HTR-8/SVneo (cell line): ENCODE measurements at regions not wholly inside any gene's neighbourhood (a gene's known extent, or its start where the extent isn't known, plus 50 kb on each side); places are given as distances from the start of the nearest gene placed in this dataset.
"Not testable (repeated sequence)": the region's sequence is repeated elsewhere in the genome, so short reads cannot be mapped to it uniquely, and the experiment has no call there.

Experiments
- DNase-seq: peaks from one replicate; pipeline ENCODE4 v3.0.0; 2011; ENCODE audit warnings: low spot score, mixed read lengths; ENCODE audit not compliant: insufficient read length
- FAIRE-seq: peaks from 2 replicates; lab custom pipeline; 2011; peaks lifted over from hg19 to GRCh38; lab: Jason Lieb, UNC

- no peak for FAIRE-seq
- no peak for DNase-seq
These were observed 437.1 kb upstream of the PMFBP1 start for GRCh38 chr16:72609066-72609465.

- FAIRE-seq, result no peak
These were observed 432.4 kb upstream of the PMFBP1 start for GRCh38 chr16:72604375-72604774.

GRCh38 chr16:72602499-72602898 lies 430.5 kb upstream of the PMFBP1 start:
- DNase-seq (no peak), FAIRE-seq (no peak)

More at GRCh38 chr16:72604375-72604774, 432.4 kb upstream of the PMFBP1 start:
- no peak for DNase-seq

- FAIRE-seq (no peak), DNase-seq (no peak)
These were observed 426.7 kb upstream of the PMFBP1 start for GRCh38 chr16:72598696-72599095.

GRCh38 chr16:72597938-72598337 lies 426.0 kb upstream of the PMFBP1 start:
- DNase-seq, result no peak

GRCh38 chr16:72596373-72596772 lies 424.4 kb upstream of the PMFBP1 start:
- no peak for FAIRE-seq

More at GRCh38 chr16:72597938-72598337, 426.0 kb upstream of the PMFBP1 start:
- FAIRE-seq, result no peak

GRCh38 chr16:72590151-72590937 lies 418.4 kb upstream of the PMFBP1 start:
- FAIRE-seq, result no peak
- no peak for DNase-seq

More at GRCh38 chr16:72596373-72596772, 424.4 kb upstream of the PMFBP1 start:
- DNase-seq, result no peak

GRCh38 chr16:72588551-72588950 lies 416.6 kb upstream of the PMFBP1 start:
- FAIRE-seq (no peak), DNase-seq (no peak)

- not testable (repeated sequence) for DNase-seq, FAIRE-seq
These were observed 406.1 kb upstream of the PMFBP1 start for GRCh38 chr16:72578061-72578460.

- FAIRE-seq (no peak), DNase-seq (no peak)
These were observed 404.2 kb upstream of the PMFBP1 start for GRCh38 chr16:72576189-72576588.

GRCh38 chr16:72569677-72570076 lies 397.7 kb upstream of the PMFBP1 start:
- DNase-seq (no peak), FAIRE-seq (peak; percentile 13)

GRCh38 chr16:72568502-72568901 lies 396.5 kb upstream of the PMFBP1 start:
- no peak for FAIRE-seq
- no peak for DNase-seq

GRCh38 chr16:72566174-72566573 lies 394.2 kb upstream of the PMFBP1 start:
- no peak for FAIRE-seq

GRCh38 chr16:72565106-72565505 lies 393.2 kb upstream of the PMFBP1 start:
- DNase-seq (no peak), FAIRE-seq (no peak)

More at GRCh38 chr16:72566174-72566573, 394.2 kb upstream of the PMFBP1 start:
- DNase-seq, result no peak

- DNase-seq, result no peak
These were observed 388.7 kb upstream of the PMFBP1 start for GRCh38 chr16:72560617-72561016.

GRCh38 chr16:72558501-72558900 lies 386.5 kb upstream of the PMFBP1 start:
- peak; percentile 44 for FAIRE-seq
- DNase-seq, result no peak

More at GRCh38 chr16:72560617-72561016, 388.7 kb upstream of the PMFBP1 start:
- FAIRE-seq, result no peak

GRCh38 chr16:72554935-72555334 lies 383.0 kb upstream of the PMFBP1 start:
- DNase-seq (no peak), FAIRE-seq (peak; percentile 80)

- DNase-seq, result no peak
- peak; percentile 48 for FAIRE-seq
These were observed 380.7 kb upstream of the PMFBP1 start for GRCh38 chr16:72552654-72553053.

- no peak for FAIRE-seq
These were observed 379.7 kb upstream of the PMFBP1 start for GRCh38 chr16:72551649-72552048.

GRCh38 chr16:72549878-72550277 lies 377.9 kb upstream of the PMFBP1 start:
- DNase-seq (no peak), FAIRE-seq (no peak)

More at GRCh38 chr16:72551649-72552048, 379.7 kb upstream of the PMFBP1 start:
- no peak for DNase-seq

GRCh38 chr16:72542102-72542501 lies 370.1 kb upstream of the PMFBP1 start:
- FAIRE-seq (no peak), DNase-seq (no peak)

- FAIRE-seq, result peak; percentile 81
- peak; percentile 57 for DNase-seq
These were observed 365.7 kb upstream of the PMFBP1 start for GRCh38 chr16:72537664-72538063.
